CD4-positive, alpha-beta memory T cell (primary cell): ENCODE measurements at regions not wholly inside any gene's neighbourhood (a gene's known extent, or its start where the extent isn't known, plus 50 kb on each side); places are given as distances from the start of the nearest gene placed in this dataset.
"Not testable (repeated sequence)": the region's sequence is repeated elsewhere in the genome, so short reads cannot be mapped to it uniquely, and the experiment has no call there.

Experiments
- CTCF ChIA-PET: fragments of 350-600 bp; sonication (Branson Sonifier 250); formaldehyde crosslinking; loops from one replicate; lab custom pipeline; 2021; ENCODE audit warnings: inconsistent platforms; ENCODE audit not compliant: partially characterized antibody; lab: Charles Lee
- POLR2A ChIA-PET: fragments of 350-600 bp; sonication (Branson Sonifier 250); formaldehyde crosslinking; loops from one replicate; lab custom pipeline; 2021; ENCODE audit not compliant: partially characterized antibody; lab: Charles Lee
- DNase-seq, 5 donors: peaks; one replicate each; pipeline versions ENCODE4 v3.0.0 to v3.0.0-alpha.2; 2020 to 2022; ENCODE audit warnings: mixed read lengths in 1 of 5
- H3K27ac ChIP-seq: one replicate; pipeline ENCODE4 v1.7.0; 2013; ENCODE audit warnings: low read depth, low read length
- H3K27me3 ChIP-seq: 2 replicates; pipeline ENCODE4 v1.7.0; 2013; ENCODE audit warnings: mild to moderate bottlenecking, low read length, moderate library complexity; ENCODE audit not compliant: insufficient read depth
- H3K36me3 ChIP-seq: 2 replicates; pipeline ENCODE4 v1.7.0; 2013; ENCODE audit warnings: mild to moderate bottlenecking, low read length, moderate library complexity; ENCODE audit not compliant: insufficient read depth
- H3K4me1 ChIP-seq: 2 replicates; pipeline ENCODE4 v1.7.0; 2013; ENCODE audit warnings: mild to moderate bottlenecking, low read length, moderate library complexity; ENCODE audit not compliant: insufficient read depth
- H3K4me3 ChIP-seq, 2 donors: one replicate each; pipeline ENCODE4 v1.7.0; 2013; ENCODE audit warnings: low read length in 2 of 2, mild to moderate bottlenecking in 1 of 2
- H3K9me3 ChIP-seq, 2 donors: one replicate each; pipeline ENCODE4 v1.7.0; 2013; ENCODE audit warnings: low read length in 2 of 2, control low read depth in 1 of 2; ENCODE audit not compliant: control insufficient read depth in 1 of 2
- H3K27ac Mint-ChIP-seq, 7 donors: one replicate each; pipeline ENCODE4 v1.8.0; 2020 to 2021; ENCODE audit warnings: mixed read lengths in 7 of 7, mild to moderate bottlenecking in 6 of 7, inconsistent platforms in 3 of 7, moderate library complexity in 3 of 7
- H3K27me3 Mint-ChIP-seq, 2 donors: one replicate each; pipeline ENCODE4 v1.8.0; 2020 to 2021; ENCODE audit warnings: mixed read lengths in 2 of 2
- H3K36me3 Mint-ChIP-seq, 2 donors: one replicate each; pipeline ENCODE4 v1.8.0; 2020 to 2021; ENCODE audit warnings: mixed read lengths in 2 of 2, inconsistent platforms in 1 of 2, mild to moderate bottlenecking in 1 of 2
- H3K4me1 Mint-ChIP-seq, 4 donors: one replicate each; pipeline ENCODE4 v1.8.0; 2020 to 2021; ENCODE audit warnings: mixed read lengths in 4 of 4, mild to moderate bottlenecking in 1 of 4
- H3K4me3 Mint-ChIP-seq, 8 donors: one replicate each; pipeline ENCODE4 v1.8.0; 2020 to 2021; ENCODE audit warnings: mixed read lengths in 8 of 8, mild to moderate bottlenecking in 7 of 8, moderate library complexity in 6 of 8, inconsistent platforms in 3 of 8
- H3K9me3 Mint-ChIP-seq, 8 donors: one replicate each; pipeline ENCODE4 v1.8.0; 2020 to 2021; ENCODE audit warnings: mixed read lengths in 8 of 8, mild to moderate bottlenecking in 5 of 8, inconsistent platforms in 3 of 8, moderate library complexity in 1 of 8
- intact Hi-C: fragments of 100-400 bp; cut with micrococcal nuclease; formaldehyde crosslinking; loops from one replicate; pipeline ENCODE4 v1.15.1; 2023

DNA sequence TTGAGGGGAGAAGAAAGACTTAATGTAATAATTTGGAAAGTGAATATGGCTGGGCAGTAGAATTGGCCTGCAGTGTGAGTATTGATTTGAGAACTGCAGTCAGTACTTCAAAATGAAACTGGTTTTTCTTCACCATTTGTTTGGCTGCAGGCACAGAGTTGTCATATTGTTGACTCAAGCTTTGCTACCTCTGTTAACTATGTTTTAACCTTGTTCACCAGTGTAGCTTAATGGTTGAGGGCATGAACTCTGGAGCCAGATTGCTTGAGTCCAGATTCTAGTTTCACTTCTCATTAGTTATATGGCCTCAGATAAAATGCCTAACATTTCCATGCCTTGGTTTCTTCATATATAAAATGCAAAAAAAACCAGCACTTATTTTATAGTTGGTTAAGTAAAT lies 64.1 kb downstream of the CFAP44 start:
- Histone ChIP-seq H3K4me1 (no peaks in the 10 kb centered on the region), H3K27me3 (no peaks in the 10 kb centered on the region), H3K36me3 (no peaks in the 10 kb centered on the region), H3K27ac (no peak overlapping the region), H3K4me3 (no peak overlapping the region), H3K9me3 (no peaks in the 10 kb centered on the region)
- Mint-ChIP-seq H3K36me3 (peaks cover 19 to 25% of the 10 kb centered on the region in 2 donors), H3K27ac (no peak overlapping the region), H3K4me3 (no peak overlapping the region), H3K4me1 (no peaks in the 10 kb centered on the region), H3K27me3 (no peaks in the 10 kb centered on the region), H3K9me3 (peaks cover 0 to 4% (median 0%) of the 10 kb centered on the region in 8 donors)
- intact Hi-C loops = no loop called here
- ChIA-PET POLR2A (no interaction called here), CTCF (no interaction called here)
- no peak for DNase-seq

DNA sequence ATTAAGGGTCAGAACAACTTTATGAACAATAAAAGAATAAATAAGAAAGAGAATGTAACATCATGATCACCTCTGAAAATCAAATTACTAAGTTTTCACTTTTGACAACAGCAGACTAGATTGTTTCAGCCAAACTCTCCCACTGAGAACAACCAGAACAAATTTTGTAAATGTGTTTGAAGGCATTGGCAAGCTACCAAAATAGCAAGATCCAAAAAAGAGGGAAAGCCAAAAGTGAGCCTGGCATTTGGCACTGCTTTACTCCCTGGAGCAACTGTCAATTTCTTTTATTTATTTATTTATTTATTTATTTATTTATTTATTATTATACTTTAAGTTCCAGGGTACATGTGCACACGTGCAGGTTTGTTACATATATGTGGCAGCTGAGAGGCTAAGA lies 67.2 kb downstream of the CFAP44 start:
- Histone ChIP-seq H3K27me3 (no peaks in the 10 kb centered on the region), H3K27ac (no peak overlapping the region), H3K36me3 (no peaks in the 10 kb centered on the region), H3K9me3 (no peaks in the 10 kb centered on the region), H3K4me3 (no peak overlapping the region), H3K4me1 (no peaks in the 10 kb centered on the region)
- H3K4me3 Mint-ChIP-seq = no peak overlapping the region
- H3K27ac Mint-ChIP-seq = no peak overlapping the region
- intact Hi-C loops = no loop called here
- CTCF ChIA-PET = no interaction called here
- peaks cover 32 to 35% of the 10 kb centered on the region in 2 donors for H3K36me3 Mint-ChIP-seq
- no peaks in the 10 kb centered on the region for H3K27me3 Mint-ChIP-seq
- H3K4me1 Mint-ChIP-seq = no peaks in the 10 kb centered on the region
- no peak for DNase-seq
- POLR2A ChIA-PET = no interaction called here
- peaks cover 0 to 20% (median 6%) of the 10 kb centered on the region in 8 donors for H3K9me3 Mint-ChIP-seq

DNA sequence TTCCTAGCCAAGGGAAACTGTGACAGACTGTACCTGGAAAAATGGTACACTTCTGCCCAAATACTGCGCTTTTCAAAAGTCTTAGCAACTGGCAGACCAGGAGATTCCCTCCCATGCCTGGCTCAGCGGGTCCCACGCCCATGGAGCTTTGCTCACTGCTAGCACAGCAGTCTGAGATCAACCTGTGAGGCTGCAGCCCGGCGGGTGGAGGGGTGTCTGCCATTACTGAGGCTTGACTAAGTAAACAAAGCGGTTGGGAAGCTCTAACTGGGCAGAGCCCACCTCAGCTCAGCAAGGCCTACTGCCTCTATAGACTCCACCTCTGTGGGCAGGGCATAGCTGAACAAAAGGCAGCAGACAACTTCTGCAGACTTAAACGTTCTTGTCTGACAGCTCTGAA lies 74.5 kb downstream of the CFAP44 start:
- intact Hi-C loops, H3K27me3 ChIP-seq, H3K36me3 ChIP-seq, H3K4me3 ChIP-seq, H3K27me3 Mint-ChIP-seq, POLR2A ChIA-PET, H3K4me1 Mint-ChIP-seq, H3K4me1 ChIP-seq, CTCF ChIA-PET, H3K27ac ChIP-seq, DNase-seq, H3K4me3 Mint-ChIP-seq, H3K27ac Mint-ChIP-seq, H3K9me3 ChIP-seq: not testable (repeated sequence)
- Mint-ChIP-seq H3K9me3 (peaks cover 0 to 13% (median 5%) of the 10 kb centered on the region in 8 donors), H3K36me3 (peaks cover 32 to 52% of the 10 kb centered on the region in 2 donors)

DNA sequence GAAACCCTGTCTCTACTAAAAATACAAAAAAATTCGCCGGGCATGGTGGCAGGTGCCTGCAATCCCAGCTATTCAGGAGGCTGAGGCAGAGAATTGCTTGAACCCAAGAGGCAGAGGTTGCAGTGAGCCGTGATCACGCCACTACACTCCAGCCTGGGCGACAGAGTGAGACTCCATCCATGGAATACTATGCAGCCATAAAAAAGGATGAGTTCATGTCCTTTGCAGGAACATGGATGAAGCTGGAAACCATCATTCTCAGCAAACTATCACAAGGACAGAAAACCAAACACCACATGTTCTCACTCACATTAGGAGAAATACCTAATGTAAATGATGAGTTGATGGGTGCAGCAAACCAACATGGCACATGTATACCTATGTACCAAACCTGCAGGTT lies 86.0 kb downstream of the CFAP44 start:
- POLR2A ChIA-PET, H3K4me1 Mint-ChIP-seq, H3K36me3 ChIP-seq, H3K27me3 Mint-ChIP-seq, H3K4me3 ChIP-seq, H3K27ac Mint-ChIP-seq, H3K4me3 Mint-ChIP-seq, H3K9me3 ChIP-seq, DNase-seq, CTCF ChIA-PET, H3K27ac ChIP-seq, H3K27me3 ChIP-seq, intact Hi-C loops, H3K4me1 ChIP-seq, H3K9me3 Mint-ChIP-seq: not testable (repeated sequence)
- peaks cover 7 to 29% of the 10 kb centered on the region in 2 donors for H3K36me3 Mint-ChIP-seq

DNA sequence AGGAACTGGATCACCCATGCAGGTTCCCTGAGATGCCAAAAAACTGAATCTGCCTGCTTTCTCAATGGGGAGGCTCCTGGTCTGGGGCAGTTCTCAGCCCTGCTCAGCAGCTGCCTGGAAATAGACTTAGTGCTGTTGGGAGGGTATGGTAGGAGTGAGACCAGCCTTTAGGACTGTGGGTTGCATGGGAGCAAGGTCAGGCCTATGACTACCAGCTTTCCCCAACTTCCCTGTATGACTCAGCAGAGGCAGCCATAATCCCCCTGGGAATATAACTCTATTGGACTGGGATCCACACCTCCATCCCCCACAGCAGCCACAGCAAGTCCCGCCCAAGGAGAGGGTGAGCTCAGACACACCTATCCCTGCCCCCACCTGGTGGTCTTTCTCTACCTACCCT lies 87.0 kb downstream of the CFAP44 start:
- no peak overlapping the region for H3K27ac Mint-ChIP-seq
- no peaks in the 10 kb centered on the region for H3K27me3 Mint-ChIP-seq
- H3K36me3 ChIP-seq = no peaks in the 10 kb centered on the region
- no peak overlapping the region for H3K4me3 Mint-ChIP-seq
- peaks cover 0 to 2% (median 0%) of the 10 kb centered on the region in 8 donors for H3K9me3 Mint-ChIP-seq
- intact Hi-C loops = no loop called here
- H3K4me3 ChIP-seq = no peak overlapping the region
- peak in 1 of 5 donors; percentile 26 for DNase-seq
- no peak overlapping the region for H3K27ac ChIP-seq
- POLR2A ChIA-PET = no interaction called here
- peaks cover 7 to 36% of the 10 kb centered on the region in 2 donors for H3K36me3 Mint-ChIP-seq
- H3K9me3 ChIP-seq = no peaks in the 10 kb centered on the region
- no peaks in the 10 kb centered on the region for H3K27me3 ChIP-seq
- CTCF ChIA-PET = no interaction called here
- no peaks in the 10 kb centered on the region for H3K4me1 ChIP-seq
- H3K4me1 Mint-ChIP-seq = peaks cover 0 to 2% (median 0%) of the 10 kb centered on the region in 4 donors

DNA sequence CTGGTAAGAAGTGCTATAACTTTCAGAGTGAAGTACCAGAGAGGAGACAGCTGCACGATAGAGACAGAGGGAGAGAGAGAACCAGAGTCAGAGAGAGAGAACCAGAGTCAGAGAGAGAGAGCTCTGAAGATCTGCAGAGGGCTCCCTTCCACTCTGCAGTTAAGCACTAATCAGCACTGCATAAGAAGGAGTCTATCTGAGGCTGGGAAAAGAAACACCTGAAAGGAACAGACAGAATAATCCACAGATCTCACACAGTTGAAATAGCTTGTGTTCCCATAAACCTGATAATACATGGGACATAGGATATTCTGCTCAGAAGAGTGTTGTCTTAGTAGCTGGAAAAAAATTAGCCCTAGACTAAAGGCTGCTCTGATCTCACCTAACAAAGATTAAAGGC lies 87.6 kb downstream of the CFAP44 start:
- Histone ChIP-seq H3K27ac (no peak overlapping the region), H3K9me3 (no peaks in the 10 kb centered on the region), H3K4me3 (no peak overlapping the region), H3K4me1 (no peaks in the 10 kb centered on the region), H3K36me3 (no peaks in the 10 kb centered on the region), H3K27me3 (no peaks in the 10 kb centered on the region)
- peaks cover 0 to 2% (median 0%) of the 10 kb centered on the region in 8 donors for H3K9me3 Mint-ChIP-seq
- no peaks in the 10 kb centered on the region for H3K27me3 Mint-ChIP-seq
- no peak overlapping the region for H3K4me3 Mint-ChIP-seq
- intact Hi-C loops = no loop called here
- CTCF ChIA-PET = no interaction called here
- peaks cover 0 to 2% (median 0%) of the 10 kb centered on the region in 4 donors for H3K4me1 Mint-ChIP-seq
- POLR2A ChIA-PET = interaction anchor here (0.6 kb wide), 1 partner anchor 472 kb away, joined by 3 read pairs; no protein-coding TSS in a partner anchor
- peaks cover 9 to 36% of the 10 kb centered on the region in 2 donors for H3K36me3 Mint-ChIP-seq
- H3K27ac Mint-ChIP-seq = no peak overlapping the region
- no peak for DNase-seq

DNA sequence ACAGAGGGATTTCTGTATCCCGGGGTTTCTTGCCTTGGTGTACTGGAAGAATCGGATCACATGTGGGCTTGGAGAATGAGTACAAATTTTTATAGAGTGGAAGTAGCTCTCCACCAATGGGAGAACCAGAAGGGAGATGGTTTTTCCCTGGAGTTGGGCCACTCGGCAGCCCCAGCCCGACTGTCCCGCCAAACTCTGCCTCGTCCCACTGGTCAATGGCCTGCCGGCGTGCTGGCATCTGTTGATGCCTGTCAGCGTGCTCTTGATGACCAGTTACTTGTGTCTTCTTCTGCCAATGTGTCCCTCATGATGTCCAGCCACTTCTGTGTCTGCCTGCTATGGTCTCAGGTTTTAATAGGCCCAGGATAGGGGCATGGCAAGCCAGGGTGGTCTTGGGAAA lies 100.5 kb downstream of the CFAP44 start:
- no peaks in the 10 kb centered on the region for H3K9me3 ChIP-seq
- Mint-ChIP-seq H3K27ac (no peak overlapping the region), H3K9me3 (no peaks in the 10 kb centered on the region), H3K36me3 (peaks cover 0 to 2% of the 10 kb centered on the region in 2 donors), H3K27me3 (no peaks in the 10 kb centered on the region), H3K4me3 (no peak overlapping the region), H3K4me1 (no peaks in the 10 kb centered on the region)
- no peaks in the 10 kb centered on the region for H3K4me1 ChIP-seq
- H3K27ac ChIP-seq = no peak overlapping the region
- CTCF ChIA-PET = no interaction called here
- POLR2A ChIA-PET = no interaction called here
- H3K36me3 ChIP-seq = no peaks in the 10 kb centered on the region
- intact Hi-C loops = no loop called here
- no peaks in the 10 kb centered on the region for H3K27me3 ChIP-seq
- DNase-seq = no peak
- H3K4me3 ChIP-seq = no peak overlapping the region
